Tibial nerve (tissue), 4 donors: ENCODE measurements at regions not wholly inside any gene's neighbourhood (a gene's known extent, or its start where the extent isn't known, plus 50 kb on each side); places are given as distances from the start of the nearest gene placed in this dataset.
"Not testable (repeated sequence)": the region's sequence is repeated elsewhere in the genome, so short reads cannot be mapped to it uniquely, and the experiment has no call there.

Experiments used
- DNase-seq, 2 donors: peaks; one replicate each; pipeline ENCODE4 v3.0.0-alpha.2; 2019; ENCODE audit warnings: low spot score in 2 of 2
- H3K27ac ChIP-seq, 4 donors: fragments of 200-600 bp; sonication (generic) in 3 of 4; one replicate each; pipeline ENCODE4 v1.5.1; 2017 to 2019; ENCODE audit warnings: mild to moderate bottlenecking in 1 of 4
- H3K27me3 ChIP-seq, 2 donors: fragments of 200-600 bp; sonication (generic) in 1 of 2; one replicate each; pipeline versions ENCODE4 v1.5.1 to v1.6.0; 2017 to 2019
- H3K36me3 ChIP-seq, 3 donors: fragments of 200-600 bp; sonication (generic); one replicate each; pipeline ENCODE4 v1.5.1; 2018 to 2019
- H3K4me1 ChIP-seq, 4 donors: fragments of 200-600 bp; sonication (generic) in 3 of 4; one replicate each; pipeline ENCODE4 v1.5.1; 2017 to 2019
- H3K4me3 ChIP-seq, 4 donors: fragments of 200-600 bp; sonication (generic) in 3 of 4; one replicate each; pipeline ENCODE4 v1.5.1; 2017 to 2019; ENCODE audit warnings: mild to moderate bottlenecking in 1 of 4, moderate library complexity in 1 of 4
- H3K9me3 ChIP-seq, 4 donors: fragments of 200-600 bp; sonication (generic) in 3 of 4; one replicate each; pipeline ENCODE4 v1.5.1; 2017 to 2019
- EP300 ChIP-seq, 2 donors: sonication (generic); formaldehyde crosslinking; IDR thresholded peaks; one replicate each; pipeline ENCODE4 v1.6.1; 2017; ENCODE audit warnings: antibody characterized with exemption in 2 of 2, mild to moderate bottlenecking in 1 of 2
- POLR2A ChIP-seq, 2 donors: fragments of 450-650 bp; IDR thresholded peaks; one replicate each; pipeline ENCODE4 v1.6.1; 2017; ENCODE audit warnings: antibody characterized with exemption in 2 of 2, mild to moderate bottlenecking in 2 of 2, moderate library complexity in 2 of 2
- WGBS, 2 donors: methylation state at CpG; one replicate each; pipeline ENCODE4 v1.1.5; 2018; 5-methylcytosine and 5-hydroxymethylcytosine counted together
- TF ChIP-seq, protein P1 (sequence below), 5 experiments: fragments of 200-600 bp in 3 of 5; fragments of 450-650 bp in 2 of 5; sonication (generic) in 3 of 5; IDR thresholded peaks; one replicate each; pipeline ENCODE4 v1.5.1; 2016 to 2019; ENCODE audit warnings: antibody characterized with exemption in 5 of 5, mild to moderate bottlenecking in 3 of 5, moderate library complexity in 2 of 5

DNA sequence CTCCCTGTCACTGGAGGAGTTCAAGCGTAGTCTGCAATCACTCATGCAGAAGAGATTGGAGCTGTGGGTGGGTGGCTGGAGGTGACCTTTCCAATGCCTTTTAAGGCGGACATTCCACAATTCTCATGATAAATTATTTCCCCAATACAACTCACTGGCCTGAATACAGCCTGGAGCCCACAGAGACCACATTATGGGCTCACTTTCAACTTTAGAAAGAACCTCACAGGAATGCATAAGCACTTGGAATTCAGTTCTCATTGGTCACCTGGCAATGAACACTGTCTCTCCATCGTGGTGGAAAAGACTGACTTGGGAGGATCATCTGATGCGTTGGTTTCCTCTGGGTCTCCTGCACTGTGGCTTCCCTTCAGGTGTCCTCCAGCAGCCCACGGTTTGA, 151.8 kb upstream of the KCND3 start:
- no peak for TF ChIP-seq POLR2A (IDR thresholded peaks at IDR 0.05)
- TF ChIP-seq, protein P1, sequence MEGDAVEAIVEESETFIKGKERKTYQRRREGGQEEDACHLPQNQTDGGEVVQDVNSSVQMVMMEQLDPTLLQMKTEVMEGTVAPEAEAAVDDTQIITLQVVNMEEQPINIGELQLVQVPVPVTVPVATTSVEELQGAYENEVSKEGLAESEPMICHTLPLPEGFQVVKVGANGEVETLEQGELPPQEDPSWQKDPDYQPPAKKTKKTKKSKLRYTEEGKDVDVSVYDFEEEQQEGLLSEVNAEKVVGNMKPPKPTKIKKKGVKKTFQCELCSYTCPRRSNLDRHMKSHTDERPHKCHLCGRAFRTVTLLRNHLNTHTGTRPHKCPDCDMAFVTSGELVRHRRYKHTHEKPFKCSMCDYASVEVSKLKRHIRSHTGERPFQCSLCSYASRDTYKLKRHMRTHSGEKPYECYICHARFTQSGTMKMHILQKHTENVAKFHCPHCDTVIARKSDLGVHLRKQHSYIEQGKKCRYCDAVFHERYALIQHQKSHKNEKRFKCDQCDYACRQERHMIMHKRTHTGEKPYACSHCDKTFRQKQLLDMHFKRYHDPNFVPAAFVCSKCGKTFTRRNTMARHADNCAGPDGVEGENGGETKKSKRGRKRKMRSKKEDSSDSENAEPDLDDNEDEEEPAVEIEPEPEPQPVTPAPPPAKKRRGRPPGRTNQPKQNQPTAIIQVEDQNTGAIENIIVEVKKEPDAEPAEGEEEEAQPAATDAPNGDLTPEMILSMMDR (IDR thresholded peaks at IDR 0.05) = no peak
- TF ChIP-seq EP300 (IDR thresholded peaks at IDR 0.05) = no peak
- no peaks in the 10 kb centered on the region for H3K36me3 ChIP-seq
- 55 to 65% methylated on average over 5 of the region's 5 CpGs for WGBS, 2 donors

DNA sequence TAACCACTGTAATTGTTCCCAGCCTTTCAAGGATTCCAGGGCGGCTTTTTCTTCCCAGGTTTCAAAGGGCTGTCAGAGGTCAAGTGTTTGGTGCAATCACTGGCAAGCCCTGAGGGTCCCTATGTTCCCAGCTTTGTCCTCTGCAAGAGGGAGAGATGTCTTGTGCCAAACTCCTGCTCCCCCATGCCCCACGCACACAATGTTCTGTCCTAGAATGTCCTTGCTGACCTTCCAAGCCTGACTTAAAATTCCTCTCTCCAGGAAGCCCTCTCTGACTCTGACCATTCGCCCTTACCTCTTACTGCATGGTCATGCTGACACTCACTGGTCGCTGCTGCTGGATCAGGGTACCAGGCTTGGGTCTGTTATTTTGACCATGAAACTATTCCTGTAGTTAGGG, 152.5 kb upstream of the KCND3 start:
- 50 to 64% methylated on average over 4 of the region's 4 CpGs for WGBS, 2 donors

More for the DNA sequence above, 151.8 kb upstream of the KCND3 start:
- Histone ChIP-seq H3K4me1 (no peaks in the 10 kb centered on the region), H3K4me3 (no peak overlapping the region), H3K9me3 (no peaks in the 10 kb centered on the region), H3K27ac (no peak overlapping the region), H3K27me3 (no peaks in the 10 kb centered on the region)
- DNase-seq = no peak

DNA sequence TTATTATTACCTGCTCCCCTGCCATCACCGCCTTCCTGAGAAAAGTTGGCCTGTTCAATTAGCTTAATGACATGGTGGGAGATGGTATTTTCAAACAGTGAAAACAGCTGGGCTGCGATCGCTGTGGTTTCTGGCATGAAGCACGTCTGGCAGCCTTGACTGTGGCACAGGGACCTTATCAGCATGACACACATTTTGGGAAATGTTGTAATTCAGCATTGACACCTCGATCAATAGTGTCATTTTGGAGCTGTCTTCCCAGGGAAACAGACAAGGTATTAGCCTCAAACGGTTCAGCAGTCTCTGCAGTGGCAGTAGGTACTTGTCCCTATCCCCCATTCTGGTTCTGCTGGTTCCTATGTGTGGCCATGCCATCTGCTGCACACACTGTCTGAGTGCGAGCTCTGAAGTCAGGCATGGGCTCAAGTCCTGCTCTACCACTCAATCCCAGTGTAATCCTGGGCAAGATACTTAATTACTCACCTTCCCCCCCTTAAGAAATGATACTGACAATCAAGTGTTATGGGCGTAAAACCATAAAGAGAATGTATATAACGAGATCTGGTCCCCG, 154.5 kb upstream of the KCND3 start:
- Histone ChIP-seq H3K27me3 (no peaks in the 10 kb centered on the region), H3K9me3 (peaks cover 0 to 3% (median 0%) of the 10 kb centered on the region in 4 donors), H3K4me1 (no peaks in the 10 kb centered on the region), H3K36me3 (no peaks in the 10 kb centered on the region), H3K4me3 (no peak overlapping the region), H3K27ac (no peak overlapping the region)
- DNase-seq = no peak
- 69 to 72% methylated on average over 10 of the region's 10 CpGs for WGBS, 2 donors
- TF ChIP-seq POLR2A (IDR thresholded peaks at IDR 0.05) (no peak), EP300 (IDR thresholded peaks at IDR 0.05) (no peak)
- TF ChIP-seq, protein P1 (IDR thresholded peaks at IDR 0.05) = no peak

More for the DNA sequence above, 152.5 kb upstream of the KCND3 start:
- Histone ChIP-seq H3K27me3 (no peaks in the 10 kb centered on the region), H3K4me3 (no peak overlapping the region), H3K4me1 (no peaks in the 10 kb centered on the region), H3K36me3 (no peaks in the 10 kb centered on the region), H3K9me3 (no peaks in the 10 kb centered on the region), H3K27ac (no peak overlapping the region)
- peak in 1 of 2 donors; percentile 9 for DNase-seq
- TF ChIP-seq POLR2A (IDR thresholded peaks at IDR 0.05) (no peak), EP300 (IDR thresholded peaks at IDR 0.05) (peak in 1 of 2 donors; percentile 25)
- TF ChIP-seq, protein P1 (IDR thresholded peaks at IDR 0.05) = no peak

DNA sequence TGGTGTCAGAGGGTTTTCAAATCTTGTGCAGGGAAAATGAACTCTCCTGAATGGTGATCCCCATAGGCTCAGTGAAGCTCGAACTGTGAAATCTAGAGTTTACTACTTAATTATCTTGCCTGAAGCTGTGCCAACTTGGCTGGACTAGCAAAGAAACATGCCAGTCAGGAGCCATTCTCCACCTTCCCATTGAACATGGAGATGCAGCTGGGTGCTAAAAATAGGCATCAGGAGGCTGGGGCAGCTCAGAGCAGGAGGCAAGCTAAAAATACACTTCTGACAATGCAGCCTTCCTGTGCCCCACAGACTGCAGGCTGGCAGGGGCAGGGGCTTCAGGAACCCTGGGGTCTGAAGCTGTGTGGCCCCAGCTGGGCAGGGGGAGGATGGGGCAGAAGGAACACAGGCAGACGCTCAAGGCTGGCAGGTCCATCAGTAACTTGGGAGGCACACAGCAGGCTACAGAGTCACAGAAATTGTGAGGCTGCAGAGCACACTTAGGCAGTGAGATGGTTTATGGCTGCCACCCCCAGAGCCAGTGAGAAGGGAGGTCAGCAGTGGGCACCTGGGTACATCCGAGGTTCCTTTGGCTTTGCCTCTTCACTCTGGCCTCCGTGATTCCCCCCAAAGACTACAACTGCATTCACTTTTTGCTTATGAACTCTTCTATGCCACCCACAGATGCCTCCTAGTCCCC, 155.4 kb upstream of the KCND3 start:
- Histone ChIP-seq H3K27ac (no peak overlapping the region), H3K36me3 (no peaks in the 10 kb centered on the region), H3K4me1 (no peaks in the 10 kb centered on the region), H3K4me3 (no peak overlapping the region), H3K9me3 (peaks cover 0 to 13% (median 0%) of the 10 kb centered on the region in 4 donors), H3K27me3 (no peaks in the 10 kb centered on the region)
- no peak for DNase-seq
- no peak for TF ChIP-seq EP300 (IDR thresholded peaks at IDR 0.05)
- TF ChIP-seq POLR2A (IDR thresholded peaks at IDR 0.05) = no peak
- TF ChIP-seq, protein P1 (IDR thresholded peaks at IDR 0.05) = no peak
- 42 to 63% methylated on average over 4 of the region's 4 CpGs for WGBS, 2 donors

DNA sequence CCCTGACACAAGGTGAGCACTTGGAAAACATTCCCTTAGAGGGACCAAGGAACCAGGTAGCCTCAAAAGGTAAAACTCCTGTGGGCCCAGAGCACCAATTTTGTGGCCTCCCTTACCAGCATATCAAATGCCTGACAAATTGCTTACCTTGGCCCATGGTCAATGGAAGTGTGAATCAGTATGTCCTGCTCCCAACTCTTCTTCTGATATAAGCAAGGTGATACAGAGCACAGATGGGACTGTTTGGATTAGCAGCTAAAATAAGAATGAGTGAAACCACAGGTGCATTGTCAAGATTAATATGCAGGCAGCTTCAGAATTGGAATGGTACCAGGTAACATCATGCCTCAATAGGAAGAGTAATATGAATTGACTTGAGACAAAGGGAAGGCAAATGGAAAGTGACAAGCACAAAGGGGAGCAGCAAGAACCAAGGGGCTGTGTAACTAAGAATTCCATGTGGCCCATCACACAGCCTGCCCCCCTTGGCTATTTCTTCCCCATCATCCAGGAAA, 156.8 kb upstream of the KCND3 start:
- TF ChIP-seq, protein P1 (IDR thresholded peaks at IDR 0.05) = no peak
- no peak for TF ChIP-seq POLR2A (IDR thresholded peaks at IDR 0.05)
- TF ChIP-seq EP300 (IDR thresholded peaks at IDR 0.05) = no peak
- H3K4me1 ChIP-seq = no peaks in the 10 kb centered on the region
- H3K4me3 ChIP-seq = no peak overlapping the region
- DNase-seq = no peak
- no peaks in the 10 kb centered on the region for H3K36me3 ChIP-seq
- H3K27me3 ChIP-seq = no peaks in the 10 kb centered on the region
- H3K9me3 ChIP-seq = peaks cover 0 to 15% (median 0%) of the 10 kb centered on the region in 4 donors
- no peak overlapping the region for H3K27ac ChIP-seq

DNA sequence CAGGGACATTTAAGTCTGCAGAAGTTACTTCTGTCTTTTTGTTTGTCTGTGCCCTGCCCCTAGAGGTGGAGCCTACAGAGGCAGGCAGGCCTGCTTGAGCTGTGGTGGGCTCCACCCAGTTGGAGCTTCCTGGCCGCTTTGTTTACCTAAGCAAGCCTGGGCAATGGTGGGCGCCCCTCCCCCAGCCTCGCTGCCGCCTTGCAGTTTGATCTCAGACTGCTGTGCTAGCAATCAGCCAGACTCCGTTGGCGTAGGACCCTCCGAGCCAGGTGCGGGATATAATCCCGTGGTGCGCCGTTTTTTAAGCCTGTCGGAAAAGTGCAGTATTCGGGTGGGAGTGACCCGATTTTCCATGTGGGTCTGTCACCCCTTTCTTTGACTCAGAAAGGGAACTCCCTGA, 170.7 kb upstream of the KCND3 start:
- 72% methylated on average over 14 of the region's 14 CpGs; no CpG with 5 or more reads in 1 of the 2 donors for WGBS, 2 donors

More for the DNA sequence above, 170.7 kb upstream of the KCND3 start:
- H3K4me1 ChIP-seq, DNase-seq, H3K4me3 ChIP-seq, H3K27me3 ChIP-seq, H3K27ac ChIP-seq, H3K36me3 ChIP-seq, H3K9me3 ChIP-seq: not testable (repeated sequence)
